ENCODE measurements at regions not wholly inside any gene's neighbourhood (a gene's known extent, or its start where the extent isn't known, plus 50 kb on each side); places are given as distances from the start of the nearest gene placed in this dataset.

GRCh38 chr11:10395166-10395897 lies 59.7 kb upstream of the AMPD3 start:
- no peak overlapping the region for H3K18ac ChIP-seq (ENCODE audit: extremely low read depth, low read length)
- H3K4me3 ChIP-seq (ENCODE audit: extremely low read depth in 1 of 4, insufficient read depth in 2 of 4, low read depth in 3 of 4, low read length in 4 of 4) = no peak overlapping the region
- no peaks in the 10 kb centered on the region for H3K27me3 ChIP-seq (replicated peaks in 1 of 4; ENCODE audit: control insufficient read depth in 3 of 4, extremely low read depth in 1 of 4, insufficient read depth in 3 of 4, low read length in 3 of 4)
- H3K4ac ChIP-seq (replicated peaks; ENCODE audit: insufficient read length, low read depth, low read length) = no peak overlapping the region
- H4K91ac ChIP-seq (replicated peaks; ENCODE audit: insufficient read length, low read length) = no peak overlapping the region
- H4K20me1 ChIP-seq (replicated peaks in 1 of 2; ENCODE audit: control insufficient read depth in 1 of 2, insufficient read depth in 2 of 2, low read length in 2 of 2) = no peaks in the 10 kb centered on the region
- no peak overlapping the region for H2BK12ac ChIP-seq (ENCODE audit: low read depth, low read length)
- no peak overlapping the region for H3K56ac ChIP-seq (replicated peaks; ENCODE audit: insufficient read length, low read depth, low read length)
- H2BK20ac ChIP-seq (ENCODE audit: low read length) = no peak overlapping the region
- H3K36me3 ChIP-seq (ENCODE audit: control insufficient read depth in 2 of 4, insufficient read depth in 4 of 4, low read length in 3 of 4) = no peaks in the 10 kb centered on the region
- 0 out of 7 replicates have a peak, but pooled peaks cover 0 to 2% (median 0%) of the 10 kb centered on the region in 4 experiments for H3K4me1 ChIP-seq (replicated peaks in 1 of 4; ENCODE audit: control insufficient read depth in 3 of 4, insufficient read depth in 4 of 4, low read length in 3 of 4)
- H3K9me3 ChIP-seq (ENCODE audit: insufficient read depth in 2 of 2, low read depth in 1 of 2, low read length in 1 of 2) = 0 out of 4 replicates have a peak, but pooled peaks cover 0 to 3% of the 10 kb centered on the region in 2 experiments
- 89% methylated on average over 6 of the region's 6 CpGs; no CpG with 5 or more reads in 1 of the 2 experiments for WGBS, 2 experiments (ENCODE audit: extremely low coverage in 1 of 2, insufficient coverage in 1 of 2, insufficient read length in 1 of 2, insufficient replicate concordance in 2 of 2, low coverage in 1 of 2, low lambda C conversion rate in 2 of 2, missing lambda C conversion rate in 1 of 2)
- no peak overlapping the region for H4K8ac ChIP-seq (ENCODE audit: extremely low read depth, insufficient read depth, low read length)
- H3K23me2 ChIP-seq (ENCODE audit: low read depth, low read length) = no peaks in the 10 kb centered on the region; the same call in 1 of the 2 replicates
- H2BK15ac ChIP-seq (ENCODE audit: low read length) = no peak overlapping the region
- H3K4me2 ChIP-seq (ENCODE audit: insufficient read depth in 1 of 2, low read depth in 2 of 2, low read length in 2 of 2) = no peak overlapping the region
- no peak overlapping the region for H2BK120ac ChIP-seq (replicated peaks; ENCODE audit: low read depth, low read length)
- no peak overlapping the region for H3K27ac ChIP-seq (ENCODE audit: low read depth, low read length)
- no peak overlapping the region for H2AK5ac ChIP-seq (ENCODE audit: low read depth, low read length)
- ChIA-PET CTCF (ENCODE audit: partially characterized antibody) (interaction anchor here (0.6 to 2.6 kb wide), 5 partner anchors 9 to 170 kb away, joined by 3 to 16 read pairs (median 4); no protein-coding TSS in a partner anchor), POLR2A (ENCODE audit: partially characterized antibody) (interaction anchor here (0.6 kb wide), 1 partner anchor 334 kb away, joined by 3 read pairs; no protein-coding TSS in a partner anchor)
- FAIRE-seq = no peak
- no peak overlapping the region for H4K5ac ChIP-seq (ENCODE audit: insufficient read length, low read depth, low read length)
- H3K9ac ChIP-seq (replicated peaks in 1 of 4; ENCODE audit: extremely low read depth in 1 of 4, low read depth in 3 of 4, low read length in 3 of 4) = no peak overlapping the region
- H3K14ac ChIP-seq (ENCODE audit: insufficient read length) = no peak overlapping the region
- no peaks in the 10 kb centered on the region for H3K79me2 ChIP-seq (ENCODE audit: control insufficient read depth in 1 of 2, insufficient read depth in 2 of 2, low read length in 2 of 2)
- H3K79me1 ChIP-seq (ENCODE audit: low read depth, low read length) = no peaks in the 10 kb centered on the region
- no peak overlapping the region for H2BK5ac ChIP-seq (ENCODE audit: low read depth, low read length)
- H3K23ac ChIP-seq (ENCODE audit: insufficient read length) = no peak overlapping the region
- DNase-seq (ENCODE audit: low read depth in 1 of 2, low spot score in 2 of 2) = peak in 1 of 2 experiments; percentile 30
- H2AFZ ChIP-seq (ENCODE audit: low read length) = no peak overlapping the region
- TF ChIP-seq RXRA (IDR thresholded peaks at IDR 0.05; ENCODE audit: insufficient read depth, low read depth, low read length) = no peak
- TF ChIP-seq, protein P1, sequence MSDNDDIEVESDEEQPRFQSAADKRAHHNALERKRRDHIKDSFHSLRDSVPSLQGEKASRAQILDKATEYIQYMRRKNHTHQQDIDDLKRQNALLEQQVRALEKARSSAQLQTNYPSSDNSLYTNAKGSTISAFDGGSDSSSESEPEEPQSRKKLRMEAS (IDR thresholded peaks at IDR 0.05) = no peak
- TF ChIP-seq YY1 (IDR thresholded peaks at IDR 0.05; ENCODE audit: low read depth, low read length) = no peak
- no peak for TF ChIP-seq RFX5 (IDR thresholded peaks at IDR 0.05; ENCODE audit: borderline replicate concordance, low read depth, low read length)
- no peak for TF ChIP-seq ZNF274 (IDR thresholded peaks at IDR 0.05; ENCODE audit: borderline replicate concordance, extremely low read depth, low read length)
- TF ChIP-seq SP1 (IDR thresholded peaks at IDR 0.05; ENCODE audit: low read depth, low read length) = no peak
- TF ChIP-seq, protein P2, sequence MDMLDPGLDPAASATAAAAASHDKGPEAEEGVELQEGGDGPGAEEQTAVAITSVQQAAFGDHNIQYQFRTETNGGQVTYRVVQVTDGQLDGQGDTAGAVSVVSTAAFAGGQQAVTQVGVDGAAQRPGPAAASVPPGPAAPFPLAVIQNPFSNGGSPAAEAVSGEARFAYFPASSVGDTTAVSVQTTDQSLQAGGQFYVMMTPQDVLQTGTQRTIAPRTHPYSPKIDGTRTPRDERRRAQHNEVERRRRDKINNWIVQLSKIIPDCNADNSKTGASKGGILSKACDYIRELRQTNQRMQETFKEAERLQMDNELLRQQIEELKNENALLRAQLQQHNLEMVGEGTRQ (IDR thresholded peaks at IDR 0.05; ENCODE audit: low read length) = no peak
- no peak for TF ChIP-seq SUZ12 (IDR thresholded peaks at IDR 0.05; ENCODE audit: low read length)
- TF ChIP-seq NANOG (IDR thresholded peaks at IDR 0.05; ENCODE audit: insufficient read depth, low read depth, low read length, poor library complexity, severe bottlenecking) = no peak
- no peak for TF ChIP-seq TCF12 (IDR thresholded peaks at IDR 0.05; ENCODE audit: low read depth, low read length)
- TF ChIP-seq EGR1 (IDR thresholded peaks at IDR 0.05; ENCODE audit: borderline replicate concordance, low read depth, low read length) = no peak
- no peak for TF ChIP-seq MAFK (IDR thresholded peaks at IDR 0.05; ENCODE audit: low read depth, low read length)
